Large intestine (tissue), 3 donors: ENCODE measurements at regions not wholly inside any gene's neighbourhood (a gene's known extent, or its start where the extent isn't known, plus 50 kb on each side); places are given as distances from the start of the nearest gene placed in this dataset.
"Not testable (repeated sequence)": the region's sequence is repeated elsewhere in the genome, so short reads cannot be mapped to it uniquely, and the experiment has no call there.

Experiments
- DNase-seq, 2 donors: peaks; one replicate each; pipeline versions ENCODE4 v3.0.0 to v3.0.0-alpha.2; 2013
- H3K27ac ChIP-seq: one replicate; pipeline ENCODE4 v1.5.1; 2013; ENCODE audit warnings: low read length
- H3K27me3 ChIP-seq: 2 replicates; pipeline ENCODE4 v1.6.1; 2013; ENCODE audit warnings: low read length; ENCODE audit not compliant: control insufficient read depth, insufficient read depth
- H3K36me3 ChIP-seq: 2 replicates; pipeline ENCODE4 v1.6.1; 2013; ENCODE audit warnings: low read length; ENCODE audit not compliant: control insufficient read depth, insufficient read depth
- H3K4me1 ChIP-seq: one replicate; pipeline ENCODE4 v1.6.1; 2013; ENCODE audit warnings: low read length; ENCODE audit not compliant: control insufficient read depth, insufficient read depth
- H3K4me3 ChIP-seq: one replicate; pipeline ENCODE4 v1.5.1; 2013; ENCODE audit warnings: low read length
- H3K9me3 ChIP-seq: one replicate; pipeline ENCODE4 v1.6.1; 2013; ENCODE audit warnings: mild to moderate bottlenecking, low read depth, low read length, moderate library complexity; ENCODE audit not compliant: control insufficient read depth
- WGBS: methylation state at CpG from one replicate; pipeline ENCODE4 v1.1.5; 2013; ENCODE audit warnings: low lambda C conversion rate; ENCODE audit not compliant: insufficient coverage; 5-methylcytosine and 5-hydroxymethylcytosine counted together

GRCh38 chr22:49677495-49677889 lies 150.2 kb downstream of the BRD1 start:
- no peaks in the 10 kb centered on the region for H3K36me3 ChIP-seq
- no peaks in the 10 kb centered on the region for H3K4me1 ChIP-seq
- H3K27me3 ChIP-seq: peaks cover 24% of the 10 kb centered on the region
- H3K4me3 ChIP-seq: no peak overlapping the region
- no peak overlapping the region for H3K27ac ChIP-seq
- no peaks in the 10 kb centered on the region for H3K9me3 ChIP-seq
- no CpG with 5 or more reads among the region's 18 CpGs for WGBS
- no peak for DNase-seq

- H3K36me3 ChIP-seq: no peaks in the 10 kb centered on the region
- no peak overlapping the region for H3K4me3 ChIP-seq
- peaks cover 28% of the 10 kb centered on the region for H3K27me3 ChIP-seq
- no peak overlapping the region for H3K27ac ChIP-seq
- no peaks in the 10 kb centered on the region for H3K4me1 ChIP-seq
- no peak for DNase-seq
- WGBS: no CpG with 5 or more reads among the region's 9 CpGs
- H3K9me3 ChIP-seq: no peaks in the 10 kb centered on the region
These were observed 150.7 kb downstream of the BRD1 start for GRCh38 chr22:49676783-49677494.

- no peak for DNase-seq
- no peak overlapping the region for H3K4me3 ChIP-seq
- no peaks in the 10 kb centered on the region for H3K36me3 ChIP-seq
- H3K27ac ChIP-seq: no peak overlapping the region
- WGBS: no CpG with 5 or more reads among the region's 5 CpGs
- peaks cover 35% of the 10 kb centered on the region for H3K27me3 ChIP-seq
- no peaks in the 10 kb centered on the region for H3K9me3 ChIP-seq
- H3K4me1 ChIP-seq: no peaks in the 10 kb centered on the region
These were observed 151.4 kb downstream of the BRD1 start for GRCh38 chr22:49676230-49676629.

GRCh38 chr22:49674479-49675050 lies 153.1 kb downstream of the BRD1 start:
- Histone ChIP-seq H3K9me3 (no peaks in the 10 kb centered on the region), H3K4me1 (no peaks in the 10 kb centered on the region), H3K27me3 (peaks cover 44% of the 10 kb centered on the region), H3K4me3 (no peak overlapping the region), H3K36me3 (no peaks in the 10 kb centered on the region), H3K27ac (no peak overlapping the region)
- DNase-seq: no peak
- WGBS: no CpG with 5 or more reads among the region's 12 CpGs

GRCh38 chr22:49673048-49673447 lies 154.6 kb downstream of the BRD1 start:
- Histone ChIP-seq H3K27ac (no peak overlapping the region), H3K4me1 (no peaks in the 10 kb centered on the region), H3K4me3 (no peak overlapping the region), H3K27me3 (peaks cover 48% of the 10 kb centered on the region), H3K36me3 (no peaks in the 10 kb centered on the region), H3K9me3 (no peaks in the 10 kb centered on the region)
- DNase-seq: no peak
- WGBS: no CpG with 5 or more reads among the region's 14 CpGs

- H3K36me3 ChIP-seq: no peaks in the 10 kb centered on the region
- H3K4me3 ChIP-seq: no peak overlapping the region
- WGBS: no CpG with 5 or more reads among the region's 17 CpGs
- H3K27me3 ChIP-seq: peaks cover 42% of the 10 kb centered on the region
- no peak for DNase-seq
- H3K9me3 ChIP-seq: no peaks in the 10 kb centered on the region
- no peaks in the 10 kb centered on the region for H3K4me1 ChIP-seq
- no peak overlapping the region for H3K27ac ChIP-seq
These were observed 155.6 kb downstream of the BRD1 start for GRCh38 chr22:49672014-49672516.

- no peak overlapping the region for H3K27ac ChIP-seq
- no CpG with 5 or more reads among the region's 28 CpGs for WGBS
- no peak for DNase-seq
- H3K36me3 ChIP-seq: no peaks in the 10 kb centered on the region
- no peaks in the 10 kb centered on the region for H3K4me1 ChIP-seq
- H3K27me3 ChIP-seq: peaks cover 42% of the 10 kb centered on the region
- no peaks in the 10 kb centered on the region for H3K9me3 ChIP-seq
- no peak overlapping the region for H3K4me3 ChIP-seq
These were observed 156.2 kb downstream of the BRD1 start for GRCh38 chr22:49671331-49672013.

- H3K9me3 ChIP-seq: no peaks in the 10 kb centered on the region
- H3K27ac ChIP-seq: no peak overlapping the region
- H3K27me3 ChIP-seq: peaks cover 46% of the 10 kb centered on the region
- H3K4me3 ChIP-seq: no peak overlapping the region
- WGBS: no CpG with 5 or more reads among the region's 69 CpGs
- H3K36me3 ChIP-seq: no peaks in the 10 kb centered on the region
- DNase-seq: no peak
- no peaks in the 10 kb centered on the region for H3K4me1 ChIP-seq
These were observed 157.0 kb downstream of the BRD1 start for GRCh38 chr22:49670456-49671330.

- H3K4me3 ChIP-seq, H3K9me3 ChIP-seq, DNase-seq, H3K36me3 ChIP-seq, H3K27ac ChIP-seq, H3K4me1 ChIP-seq: not testable (repeated sequence)
- peaks cover 46% of the 10 kb centered on the region for H3K27me3 ChIP-seq
- no CpG with 5 or more reads among the region's 33 CpGs for WGBS
These were observed 157.7 kb downstream of the BRD1 start for GRCh38 chr22:49669969-49670455.

- WGBS: no CpG with 5 or more reads among the region's 1 CpG
- H3K4me3 ChIP-seq: not testable (repeated sequence)
These were observed 158.2 kb downstream of the BRD1 start for GRCh38 chr22:49669427-49669968.

More at GRCh38 chr22:49669427-49669968, 158.2 kb downstream of the BRD1 start:
- DNase-seq, H3K36me3 ChIP-seq, H3K9me3 ChIP-seq, H3K4me1 ChIP-seq, H3K27ac ChIP-seq: not testable (repeated sequence)
- peaks cover 46% of the 10 kb centered on the region for H3K27me3 ChIP-seq
